NOMO-1 (cell line): ENCODE measurements at regions not wholly inside any gene's neighbourhood (a gene's known extent, or its start where the extent isn't known, plus 50 kb on each side); places are given as distances from the start of the nearest gene placed in this dataset.

Experiments used
- DNase-seq, 2 experiments: peaks; one replicate each; lab custom pipeline; 2025; ENCODE audit not compliant: unreplicated experiment in 2 of 2; lab: John Stamatoyannopoulos, UW

GRCh38 chr11:111194860-111195568 is 50.5 kb upstream of the POU2AF2 start:
- DNase-seq: no peak

- DNase-seq: no peak
Observed at GRCh38 chr11:111193924-111194490, 51.5 kb upstream of the POU2AF2 start.

- no peak for DNase-seq
Observed at GRCh38 chr11:111189466-111189865, 56.1 kb upstream of the POU2AF2 start.

GRCh38 chr11:111186308-111186915 is 59.1 kb upstream of the POU2AF2 start:
- DNase-seq: peak; percentile 5 to 59

GRCh38 chr11:111185266-111185665 is 60.3 kb upstream of the POU2AF2 start:
- peak; percentile 3 to 24 for DNase-seq

- no peak for DNase-seq
Observed at GRCh38 chr11:111183706-111184105, 61.8 kb upstream of the POU2AF2 start.

GRCh38 chr11:111179184-111179910 is 66.2 kb upstream of the POU2AF2 start:
- DNase-seq: peak; percentile 27 to 72

- DNase-seq: peak; percentile 79 to 94
Observed at GRCh38 chr11:111177037-111177871, 68.3 kb upstream of the POU2AF2 start.

- no peak for DNase-seq
Observed at GRCh38 chr11:111176603-111177002, 68.9 kb upstream of the POU2AF2 start.

GRCh38 chr11:111173221-111173620 is 72.3 kb upstream of the POU2AF2 start:
- no peak for DNase-seq

GRCh38 chr11:111172321-111172862 is 73.1 kb upstream of the POU2AF2 start:
- DNase-seq: no peak

GRCh38 chr11:111170761-111171379 is 74.7 kb upstream of the POU2AF2 start:
- DNase-seq: no peak

GRCh38 chr11:111169367-111169766 is 76.2 kb upstream of the POU2AF2 start:
- no peak for DNase-seq

- no peak for DNase-seq
Observed at GRCh38 chr11:111168871-111169270, 76.7 kb upstream of the POU2AF2 start.

GRCh38 chr11:111167666-111168065 is 77.9 kb upstream of the POU2AF2 start:
- no peak for DNase-seq

- no peak for DNase-seq
Observed at GRCh38 chr11:111166598-111166997, 78.9 kb upstream of the POU2AF2 start.

- DNase-seq: no peak
Observed at GRCh38 chr11:111162305-111162704, 83.2 kb upstream of the POU2AF2 start.

GRCh38 chr11:111157571-111157970 is 88.0 kb upstream of the POU2AF2 start:
- no peak for DNase-seq

GRCh38 chr11:111155021-111155420 is 90.5 kb upstream of the POU2AF2 start:
- DNase-seq: no peak

- no peak for DNase-seq
Observed at GRCh38 chr11:111153194-111153593, 92.3 kb upstream of the POU2AF2 start.
